ENCODE measurements at regions not wholly inside any gene's neighbourhood (a gene's known extent, or its start where the extent isn't known, plus 50 kb on each side); places are given as distances from the start of the nearest gene placed in this dataset.

DNA sequence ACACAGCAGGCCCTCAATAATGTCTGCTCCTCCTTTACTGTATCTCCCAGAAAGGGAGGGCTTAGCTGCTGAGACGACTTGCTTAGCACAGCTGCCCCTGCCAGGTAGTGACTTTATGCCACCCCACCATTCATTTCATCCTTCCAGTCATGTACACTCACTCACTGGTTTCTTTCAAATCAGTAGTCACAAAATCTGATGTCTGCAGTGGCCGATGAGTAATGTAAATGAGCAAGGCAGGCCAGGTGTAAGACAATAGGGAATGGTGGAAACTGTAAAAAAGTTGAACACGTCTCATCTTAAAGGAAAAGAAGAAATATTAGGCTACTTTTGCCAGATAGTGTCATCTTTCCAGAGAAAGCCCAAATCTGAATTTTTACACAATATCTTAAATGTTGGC is 207.6 kb upstream of the PRICKLE2 start:
- Histone ChIP-seq H3K4me1 (ENCODE audit: insufficient read depth, poor library complexity, severe bottlenecking) (no peaks in the 10 kb centered on the region), H3K36me3 (ENCODE audit: low read depth) (no peaks in the 10 kb centered on the region), H3K4me3 (ENCODE audit: severe bottlenecking) (no peak overlapping the region), H3K27ac (ENCODE audit: poor library complexity, severe bottlenecking) (no peak overlapping the region), H3K9me3 (ENCODE audit: severe bottlenecking) (no peaks in the 10 kb centered on the region), H3K27me3 (ENCODE audit: insufficient read depth, poor library complexity, severe bottlenecking) (no peaks in the 10 kb centered on the region)
- DNase-seq (ENCODE audit: low spot score) (no peak), ATAC-seq (ENCODE audit: low read depth) (no peak)
- TF ChIP-seq, protein P1, sequence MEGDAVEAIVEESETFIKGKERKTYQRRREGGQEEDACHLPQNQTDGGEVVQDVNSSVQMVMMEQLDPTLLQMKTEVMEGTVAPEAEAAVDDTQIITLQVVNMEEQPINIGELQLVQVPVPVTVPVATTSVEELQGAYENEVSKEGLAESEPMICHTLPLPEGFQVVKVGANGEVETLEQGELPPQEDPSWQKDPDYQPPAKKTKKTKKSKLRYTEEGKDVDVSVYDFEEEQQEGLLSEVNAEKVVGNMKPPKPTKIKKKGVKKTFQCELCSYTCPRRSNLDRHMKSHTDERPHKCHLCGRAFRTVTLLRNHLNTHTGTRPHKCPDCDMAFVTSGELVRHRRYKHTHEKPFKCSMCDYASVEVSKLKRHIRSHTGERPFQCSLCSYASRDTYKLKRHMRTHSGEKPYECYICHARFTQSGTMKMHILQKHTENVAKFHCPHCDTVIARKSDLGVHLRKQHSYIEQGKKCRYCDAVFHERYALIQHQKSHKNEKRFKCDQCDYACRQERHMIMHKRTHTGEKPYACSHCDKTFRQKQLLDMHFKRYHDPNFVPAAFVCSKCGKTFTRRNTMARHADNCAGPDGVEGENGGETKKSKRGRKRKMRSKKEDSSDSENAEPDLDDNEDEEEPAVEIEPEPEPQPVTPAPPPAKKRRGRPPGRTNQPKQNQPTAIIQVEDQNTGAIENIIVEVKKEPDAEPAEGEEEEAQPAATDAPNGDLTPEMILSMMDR (IDR thresholded peaks at IDR 0.05; ENCODE audit: poor library complexity, severe bottlenecking) = no peak

DNA sequence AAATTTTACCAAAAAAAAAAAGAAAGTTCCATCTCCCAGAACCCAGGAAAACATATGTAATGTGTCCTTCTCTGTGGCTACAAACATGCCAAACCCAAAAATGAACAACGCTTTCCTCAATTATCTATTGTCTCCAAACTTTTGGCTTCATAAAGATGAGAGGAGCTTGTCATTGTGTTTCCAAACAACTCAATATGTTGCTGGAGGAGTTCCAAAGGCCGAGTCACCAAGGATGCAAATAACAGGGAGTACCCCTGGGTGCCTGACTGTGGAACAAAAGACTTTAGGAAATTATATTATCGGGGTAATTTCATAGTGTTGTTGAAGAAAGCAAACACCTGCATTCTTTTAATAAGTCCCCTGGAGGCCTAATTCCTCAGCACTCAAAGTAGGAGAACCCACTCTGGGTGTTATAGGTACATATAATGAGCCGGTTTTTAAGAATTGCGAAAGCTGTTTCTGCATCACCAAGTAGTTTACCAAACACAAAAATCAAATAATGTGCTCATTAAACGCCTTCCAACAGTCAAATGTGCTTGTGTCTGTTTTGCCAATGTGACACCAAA is 206.3 kb upstream of the PRICKLE2 start:
- ATAC-seq (ENCODE audit: low read depth) (no peak), DNase-seq (ENCODE audit: low spot score) (no peak)
- no peaks in the 10 kb centered on the region for H3K27me3 ChIP-seq (ENCODE audit: insufficient read depth, poor library complexity, severe bottlenecking)
- peaks cover 3% of the 10 kb centered on the region for H3K4me1 ChIP-seq (ENCODE audit: insufficient read depth, poor library complexity, severe bottlenecking)
- H3K36me3 ChIP-seq (ENCODE audit: low read depth) = no peaks in the 10 kb centered on the region
- no peak overlapping the region for H3K4me3 ChIP-seq (ENCODE audit: severe bottlenecking)
- no peak overlapping the region for H3K27ac ChIP-seq (ENCODE audit: poor library complexity, severe bottlenecking)
- no peaks in the 10 kb centered on the region for H3K9me3 ChIP-seq (ENCODE audit: severe bottlenecking)
- TF ChIP-seq, protein P1 (IDR thresholded peaks at IDR 0.05; ENCODE audit: poor library complexity, severe bottlenecking) = no peak

DNA sequence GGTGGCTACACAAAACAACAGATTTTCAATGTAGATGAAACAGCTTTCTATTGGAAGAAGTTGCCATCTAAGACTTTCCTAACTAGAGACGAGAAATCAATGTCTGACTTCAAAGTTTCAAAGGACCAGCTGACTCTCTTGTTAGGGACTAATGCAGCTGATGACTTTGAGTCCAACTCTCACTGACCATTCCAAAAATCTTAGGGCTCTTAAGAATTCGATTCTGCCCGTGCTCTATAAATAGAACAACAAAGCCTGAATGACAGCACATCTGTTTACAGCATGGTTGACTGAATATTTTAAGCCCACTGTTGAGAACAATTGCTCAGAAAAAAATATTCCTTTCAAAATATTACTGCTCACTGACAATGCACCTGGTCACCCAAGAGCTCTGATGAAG is 202.4 kb upstream of the PRICKLE2 start:
- Histone ChIP-seq H3K4me1 (ENCODE audit: insufficient read depth, poor library complexity, severe bottlenecking) (peaks cover 3% of the 10 kb centered on the region), H3K36me3 (ENCODE audit: low read depth) (no peaks in the 10 kb centered on the region), H3K27me3 (ENCODE audit: insufficient read depth, poor library complexity, severe bottlenecking) (no peaks in the 10 kb centered on the region), H3K9me3 (ENCODE audit: severe bottlenecking) (no peaks in the 10 kb centered on the region), H3K4me3 (ENCODE audit: severe bottlenecking) (no peak overlapping the region), H3K27ac (ENCODE audit: poor library complexity, severe bottlenecking) (no peak overlapping the region)
- no peak for ATAC-seq (ENCODE audit: low read depth)
- TF ChIP-seq, protein P1 (IDR thresholded peaks at IDR 0.05; ENCODE audit: poor library complexity, severe bottlenecking) = no peak
- DNase-seq (ENCODE audit: low spot score) = no peak

DNA sequence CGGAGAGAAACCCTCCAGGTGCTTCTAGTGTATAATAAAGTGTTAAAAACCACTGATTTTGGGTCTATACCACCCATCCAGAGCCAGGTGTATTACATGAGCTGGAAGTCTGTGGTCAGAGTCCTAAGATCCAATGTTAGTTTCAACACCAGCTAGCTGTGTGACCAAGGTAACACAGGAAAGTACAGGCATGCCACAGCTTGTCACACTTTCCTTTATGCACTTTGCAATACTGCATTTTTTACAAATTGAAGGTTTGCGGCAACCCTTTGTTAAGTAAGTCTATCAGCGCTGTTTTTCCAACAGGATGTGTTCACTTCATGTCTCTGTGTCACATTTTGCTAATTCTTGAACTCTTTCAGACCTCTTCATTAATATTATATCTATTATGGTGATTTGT is 201.3 kb upstream of the PRICKLE2 start:
- Histone ChIP-seq H3K4me3 (ENCODE audit: severe bottlenecking) (no peak overlapping the region), H3K27me3 (ENCODE audit: insufficient read depth, poor library complexity, severe bottlenecking) (no peaks in the 10 kb centered on the region), H3K9me3 (ENCODE audit: severe bottlenecking) (no peaks in the 10 kb centered on the region), H3K36me3 (ENCODE audit: low read depth) (no peaks in the 10 kb centered on the region), H3K4me1 (ENCODE audit: insufficient read depth, poor library complexity, severe bottlenecking) (peaks cover 3% of the 10 kb centered on the region), H3K27ac (ENCODE audit: poor library complexity, severe bottlenecking) (no peak overlapping the region)
- TF ChIP-seq, protein P1 (IDR thresholded peaks at IDR 0.05; ENCODE audit: poor library complexity, severe bottlenecking) = no peak
- DNase-seq (ENCODE audit: low spot score) (no peak), ATAC-seq (ENCODE audit: low read depth) (peak; percentile 79)

DNA sequence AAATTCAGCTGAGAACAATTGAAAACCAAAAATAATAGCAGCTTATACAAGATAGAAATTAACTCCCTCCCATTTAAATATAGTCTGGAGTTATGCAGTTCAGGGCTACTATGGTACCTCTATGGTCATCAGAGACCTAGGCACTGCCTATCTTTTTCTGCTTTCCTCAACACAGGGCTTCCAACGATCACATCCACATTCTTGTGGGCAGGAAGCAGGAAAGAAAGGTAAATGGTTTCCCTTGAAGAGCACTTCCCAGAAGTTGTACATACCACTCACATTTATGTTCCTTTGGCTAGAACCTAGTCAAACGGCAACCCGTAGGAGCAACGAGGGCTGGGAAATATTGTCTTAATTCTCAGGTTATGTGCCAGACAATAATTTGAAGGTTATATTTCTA is 197.7 kb upstream of the PRICKLE2 start:
- H3K36me3 ChIP-seq (ENCODE audit: low read depth) = no peaks in the 10 kb centered on the region
- no peak overlapping the region for H3K4me3 ChIP-seq (ENCODE audit: severe bottlenecking)
- no peak overlapping the region for H3K27ac ChIP-seq (ENCODE audit: poor library complexity, severe bottlenecking)
- peaks cover 3% of the 10 kb centered on the region for H3K4me1 ChIP-seq (ENCODE audit: insufficient read depth, poor library complexity, severe bottlenecking)
- no peak for DNase-seq (ENCODE audit: low spot score)
- no peak for ATAC-seq (ENCODE audit: low read depth)
- no peaks in the 10 kb centered on the region for H3K9me3 ChIP-seq (ENCODE audit: severe bottlenecking)
- TF ChIP-seq, protein P1 (IDR thresholded peaks at IDR 0.05; ENCODE audit: poor library complexity, severe bottlenecking) = no peak
- no peaks in the 10 kb centered on the region for H3K27me3 ChIP-seq (ENCODE audit: insufficient read depth, poor library complexity, severe bottlenecking)
